WTC11 (cell line): ENCODE measurements at regions not wholly inside any gene's neighbourhood (a gene's known extent, or its start where the extent isn't known, plus 50 kb on each side); places are given as distances from the start of the nearest gene placed in this dataset.

Experiments
- CTCF ChIP-seq: fragments of 200-600 bp; IDR thresholded peaks from 2 replicates; pipeline ENCODE4 v1.8.0; 2022; ENCODE audit warnings: antibody characterized with exemption
- ERG ChIP-seq: fragments of 250-450 bp; sonication (Bioruptor Pico); IDR thresholded peaks from 2 replicates; pipeline ENCODE4 v1.8.0; 2021; ENCODE audit warnings: mild to moderate bottlenecking
- FOXJ3 ChIP-seq: sonication (generic); formaldehyde crosslinking; IDR thresholded peaks from 2 replicates; pipeline ENCODE4 v1.9.0; 2021; ENCODE audit warnings: missing genetic modification reagents, mild to moderate bottlenecking, borderline replicate concordance
- HMGXB4 ChIP-seq: sonication (generic); formaldehyde crosslinking; IDR thresholded peaks from 2 replicates; pipeline ENCODE4 v1.8.1; 2023; ENCODE audit warnings: mild to moderate bottlenecking, moderate library complexity, missing genetic modification reagents
- IRF2 ChIP-seq: sonication (generic); formaldehyde crosslinking; IDR thresholded peaks from 2 replicates; pipeline ENCODE4 v1.8.0; 2022; ENCODE audit warnings: low read depth, missing genetic modification reagents, borderline replicate concordance
- JUN ChIP-seq: sonication (generic); formaldehyde crosslinking; IDR thresholded peaks from 2 replicates; pipeline ENCODE4 v1.8.0; 2023; ENCODE audit warnings: mild to moderate bottlenecking, missing genetic modification reagents
- MAX ChIP-seq: sonication (generic); formaldehyde crosslinking; IDR thresholded peaks from 2 replicates; pipeline ENCODE4 v1.8.0; 2022; ENCODE audit warnings: mild to moderate bottlenecking, missing genetic modification reagents
- NR2C2 ChIP-seq: sonication (generic); formaldehyde crosslinking; IDR thresholded peaks from 2 replicates; pipeline ENCODE4 v1.8.0; 2022; ENCODE audit warnings: mild to moderate bottlenecking, missing genetic modification reagents
- PRRX2 ChIP-seq: fragments of 250-450 bp; sonication (Bioruptor Pico); IDR thresholded peaks from 2 replicates; pipeline ENCODE4 v1.8.0; 2021; ENCODE audit warnings: mild to moderate bottlenecking
- TEAD4 ChIP-seq: sonication (generic); formaldehyde crosslinking; IDR thresholded peaks from 2 replicates; pipeline ENCODE4 v1.8.0; 2022; ENCODE audit warnings: mild to moderate bottlenecking, missing genetic modification reagents
- TP53 ChIP-seq: sonication (generic); formaldehyde crosslinking; IDR thresholded peaks from 2 replicates; pipeline ENCODE4 v1.8.1; 2023; ENCODE audit warnings: mild to moderate bottlenecking, missing genetic modification reagents
- ZNF416 ChIP-seq: fragments of 250-450 bp; sonication (Bioruptor Pico); IDR thresholded peaks from 2 replicates; pipeline ENCODE4 v1.9.0; 2021; ENCODE audit warnings: mild to moderate bottlenecking, inconsistent platforms

GRCh38 chr16:55390630-55391237 lies 66.7 kb downstream of the IRX6 start:
- TF ChIP-seq CTCF (no peak), ERG (CRISPR knock-in tag) (no peak), PRRX2 (CRISPR knock-in tag) (no peak), NR2C2 (CRISPR knock-in tag) (no peak), ZNF416 (no peak), JUN (CRISPR knock-in tag) (no peak), TP53 (CRISPR knock-in tag) (no peak), HMGXB4 (CRISPR knock-in tag) (no peak), FOXJ3 (CRISPR knock-in tag) (no peak), MAX (CRISPR knock-in tag) (no peak), IRF2 (CRISPR knock-in tag) (no peak), TEAD4 (CRISPR knock-in tag) (no peak)
